Stimulated activated CD4-positive, alpha-beta T cell treated with anti-CD3 and anti-CD28 coated beads, TNF-alpha, amount 100 ng/mL, for 24 hours (primary cell): ENCODE measurements at regions not wholly inside any gene's neighbourhood (a gene's known extent, or its start where the extent isn't known, plus 50 kb on each side); places are given as distances from the start of the nearest gene placed in this dataset.

Experiments
- DNase-seq, 3 experiments: peaks; one replicate each; pipeline ENCODE4 v3.0.0-alpha.2; 2020; ENCODE audit warnings: low read depth in 3 of 3

DNA sequence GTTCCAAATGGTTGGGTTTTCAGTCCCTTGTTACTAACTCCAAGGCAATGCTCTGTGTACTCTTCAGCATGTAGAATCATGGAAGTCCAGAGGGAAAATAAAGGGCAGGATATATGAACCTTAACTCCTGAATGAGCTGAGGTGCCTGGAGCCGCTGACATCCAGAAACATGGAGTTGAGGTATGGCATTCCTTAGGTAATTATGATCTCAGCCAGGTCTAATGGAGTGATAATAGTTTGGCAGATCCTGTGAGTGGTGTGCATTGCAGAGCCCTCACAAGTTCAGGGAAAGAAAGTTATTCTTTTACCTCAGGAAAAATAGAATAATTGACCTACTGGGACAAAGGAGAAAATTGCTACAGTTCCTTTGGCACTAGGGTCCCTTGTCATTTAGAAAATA, 369.1 kb downstream of the ZNF608 start:
- no peak for DNase-seq

DNA sequence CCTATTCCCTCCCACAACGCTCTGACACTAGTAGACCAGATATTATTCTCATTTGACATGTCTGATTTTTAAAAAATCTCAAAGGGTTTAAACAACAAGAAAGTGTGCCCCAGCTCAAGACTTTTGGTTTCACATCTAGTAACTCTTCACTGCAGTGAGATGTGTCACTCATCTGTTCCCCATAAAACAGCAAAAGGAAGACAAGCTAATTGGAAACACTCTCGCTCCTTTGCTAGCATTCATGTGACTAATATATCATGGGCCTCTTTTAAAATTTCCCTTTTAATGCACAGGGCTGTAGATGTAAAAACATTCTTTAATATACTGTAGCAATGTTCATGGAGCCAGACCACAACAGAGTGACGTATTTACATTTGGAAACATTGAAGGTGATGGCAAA, 372.6 kb downstream of the ZNF608 start:
- DNase-seq: no peak

DNA sequence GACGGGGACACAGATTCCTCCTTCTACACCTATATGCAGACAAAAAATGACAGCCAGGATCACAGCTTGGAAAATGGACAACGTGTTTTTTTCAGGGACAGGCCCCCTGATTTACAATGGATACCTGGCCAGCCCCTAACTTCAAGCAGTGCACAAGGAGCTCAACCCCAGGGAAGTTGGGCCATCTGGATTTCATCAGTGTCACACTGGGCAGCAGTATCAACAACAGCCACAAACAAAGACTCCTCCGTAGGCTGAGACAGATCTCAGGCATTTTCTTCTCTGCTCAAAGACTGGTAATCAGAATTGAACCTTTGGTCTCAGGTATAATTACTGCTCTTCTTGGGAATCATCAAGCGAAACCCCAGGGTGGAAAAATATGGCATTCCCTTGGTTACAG, 374.0 kb downstream of the ZNF608 start:
- no peak for DNase-seq

DNA sequence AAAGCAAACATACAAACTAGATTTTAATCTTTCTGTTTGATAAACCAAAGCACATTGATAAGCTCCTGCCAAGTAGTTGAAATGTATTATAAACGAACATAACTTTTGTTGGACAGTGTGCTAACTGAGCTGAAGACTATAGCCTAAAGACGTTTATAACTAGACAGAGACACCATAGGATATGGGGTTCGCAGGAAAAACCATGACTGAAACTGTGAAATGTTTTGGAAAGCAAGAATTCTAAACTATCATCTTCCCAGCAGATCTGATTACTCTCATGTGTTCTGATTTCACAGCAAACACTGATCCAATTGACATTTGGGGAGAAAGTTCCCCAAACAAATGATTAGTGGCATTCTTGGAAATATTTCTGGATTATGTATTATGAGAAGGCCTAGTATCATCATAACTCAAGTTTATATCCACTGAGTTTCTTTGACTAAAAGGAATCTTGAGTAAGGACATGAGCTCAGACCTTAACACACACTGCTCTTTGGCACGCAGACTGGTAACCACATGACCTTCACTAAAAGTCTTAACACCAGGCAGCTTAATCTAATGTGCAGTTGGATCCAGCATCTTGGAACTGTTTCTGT, 375.2 kb downstream of the ZNF608 start:
- DNase-seq: no peak

DNA sequence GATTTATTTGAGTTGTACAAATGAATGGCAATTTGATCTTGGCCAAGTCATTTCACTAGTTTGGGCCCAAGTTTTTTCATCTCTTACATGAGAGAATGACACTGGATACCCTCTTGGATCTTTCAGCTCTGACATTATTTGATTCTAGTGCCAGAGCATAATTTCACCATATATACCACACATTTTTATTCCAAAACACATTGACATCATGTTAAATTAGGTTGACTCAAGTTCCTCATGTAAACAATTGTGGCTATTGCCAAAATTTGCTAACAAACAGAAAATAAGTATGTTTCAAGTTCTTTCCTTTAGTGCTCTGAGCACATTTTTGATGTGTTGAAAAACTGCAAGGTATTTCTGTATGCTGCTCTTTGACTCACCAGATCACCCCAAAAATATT, 375.8 kb downstream of the ZNF608 start:
- DNase-seq: no peak

DNA sequence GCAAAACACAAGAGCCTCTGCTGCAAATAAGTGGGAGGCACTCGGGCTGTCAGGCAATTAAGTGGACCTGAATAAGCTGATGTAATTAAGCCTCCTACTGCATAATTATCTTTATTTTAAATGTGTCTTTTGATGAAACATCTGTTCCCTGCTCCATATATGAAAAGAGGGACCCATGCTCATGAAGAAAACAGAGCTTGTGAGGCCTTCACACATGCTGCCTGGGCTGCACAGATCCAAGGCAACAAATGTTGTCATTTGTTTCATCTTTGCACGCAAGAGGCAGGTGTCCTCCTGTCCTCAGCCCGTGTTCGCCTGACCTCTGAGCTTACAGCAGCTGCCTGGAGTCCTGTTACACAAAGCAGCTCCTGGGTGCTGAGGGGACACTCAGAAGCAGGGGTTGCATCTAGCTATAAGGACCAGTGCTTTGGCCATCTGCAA, 381.1 kb downstream of the ZNF608 start:
- no peak for DNase-seq

DNA sequence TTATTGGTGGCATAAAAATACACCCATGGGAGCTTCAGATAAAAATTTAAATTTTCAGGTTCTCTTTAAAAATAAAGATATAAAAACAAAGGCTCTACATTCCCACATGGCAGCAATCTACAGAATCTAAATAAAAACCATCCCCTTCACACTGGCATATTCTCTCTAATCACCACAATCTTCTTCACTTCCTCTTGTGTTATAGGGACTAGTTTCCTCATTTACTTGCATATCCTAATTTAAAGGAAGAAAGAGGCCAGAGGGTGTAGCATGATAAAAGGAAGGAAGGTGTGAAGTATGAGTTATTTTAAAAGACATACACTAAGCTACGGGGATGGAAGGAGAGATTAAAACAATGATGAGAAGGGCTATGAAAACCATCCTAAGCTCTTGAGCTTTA, 390.5 kb downstream of the ZNF608 start:
- no peak for DNase-seq

DNA sequence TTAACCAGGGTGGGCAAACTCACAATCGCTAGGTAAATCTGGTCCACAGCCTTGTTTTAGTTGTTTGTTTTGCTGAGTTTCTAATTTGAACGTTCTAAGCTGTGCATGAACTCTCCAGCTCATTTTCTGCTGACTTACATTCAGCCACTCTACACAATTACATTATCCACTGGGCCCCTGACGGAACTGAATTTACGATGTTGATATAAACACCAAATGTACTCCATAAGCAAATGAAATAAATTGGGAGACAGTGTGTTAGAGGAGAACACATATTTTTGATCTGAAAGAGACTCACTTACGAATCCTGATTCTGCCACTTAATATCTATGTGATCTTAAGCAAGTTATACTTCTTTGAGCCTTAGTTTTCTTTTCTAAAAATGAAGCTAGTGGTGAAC, 393.4 kb downstream of the ZNF608 start:
- no peak for DNase-seq

DNA sequence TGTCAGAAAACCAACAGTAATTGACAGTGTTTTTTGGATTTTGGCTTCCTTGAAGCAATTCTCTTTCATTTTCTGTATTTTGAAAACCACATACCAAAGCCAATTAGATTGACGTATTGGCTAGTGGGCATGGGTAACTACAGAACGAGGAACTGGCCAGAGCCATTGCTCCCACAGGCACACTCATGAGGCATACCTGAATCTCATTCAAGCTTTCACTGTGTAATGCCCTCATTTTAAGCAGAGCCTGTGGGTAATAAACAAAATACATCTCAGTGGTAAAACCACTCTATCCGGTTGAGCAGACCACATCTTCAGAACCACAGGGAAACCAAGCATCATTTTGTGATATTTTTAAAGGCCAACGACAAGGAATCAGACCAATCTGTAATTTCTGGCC, 394.1 kb downstream of the ZNF608 start:
- no peak for DNase-seq

DNA sequence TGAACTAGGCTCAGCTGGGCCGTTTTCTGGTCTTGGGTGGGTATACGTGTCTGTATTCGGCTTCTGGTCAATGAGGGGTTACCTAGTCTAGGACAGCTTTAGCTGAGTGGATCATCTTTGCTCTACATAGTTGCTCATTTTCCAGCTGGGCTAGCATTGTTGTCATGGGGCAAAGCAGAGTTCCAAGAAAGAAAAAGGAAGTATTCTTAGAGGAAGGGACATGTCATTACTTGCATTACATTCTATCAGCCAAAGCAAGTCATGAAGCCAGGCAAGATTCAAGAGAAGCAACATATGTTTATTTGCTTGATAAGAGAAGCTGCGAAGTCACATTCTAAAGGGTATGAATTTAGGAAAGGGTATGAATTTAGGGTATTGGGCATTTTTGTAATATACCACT, 396.5 kb downstream of the ZNF608 start:
- DNase-seq: no peak

DNA sequence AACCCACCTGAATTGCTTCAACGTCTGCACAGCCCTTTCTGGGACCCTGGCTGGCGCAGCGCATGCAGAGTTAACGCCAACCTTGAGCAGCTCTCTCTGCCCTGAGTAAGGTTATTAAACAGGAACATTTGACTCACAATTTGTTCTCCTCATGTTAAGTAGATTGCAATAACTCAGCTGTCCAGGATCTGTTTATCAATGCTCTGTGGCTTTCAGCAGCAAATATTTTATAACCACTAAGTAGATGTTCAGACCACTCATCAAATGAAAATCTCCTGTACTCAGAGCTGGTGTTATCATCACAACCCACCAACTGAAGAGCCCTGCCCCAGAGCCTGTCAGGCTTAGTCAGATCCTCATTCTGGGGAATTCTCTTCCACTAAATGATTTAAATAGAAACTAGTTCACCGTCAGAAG, 403.0 kb downstream of the ZNF608 start:
- DNase-seq: no peak

DNA sequence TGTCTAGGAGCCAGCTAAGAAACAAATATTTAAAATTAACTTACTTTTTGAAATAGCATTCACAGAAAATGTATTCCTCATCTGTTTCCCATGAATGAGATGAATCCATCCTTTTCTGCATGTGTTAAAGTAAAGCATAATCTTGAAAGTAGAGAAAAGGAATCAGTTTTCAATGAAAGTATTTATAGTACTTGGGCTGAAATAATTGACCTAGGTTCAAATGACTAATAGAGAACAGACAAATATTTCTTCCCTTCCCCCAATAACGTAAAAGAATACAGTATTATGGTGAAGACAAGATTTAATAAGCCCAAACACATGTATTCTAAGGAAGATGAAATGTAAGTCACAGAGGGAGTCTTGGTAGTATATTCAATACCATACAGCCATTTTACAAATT, 403.5 kb downstream of the ZNF608 start:
- no peak for DNase-seq

DNA sequence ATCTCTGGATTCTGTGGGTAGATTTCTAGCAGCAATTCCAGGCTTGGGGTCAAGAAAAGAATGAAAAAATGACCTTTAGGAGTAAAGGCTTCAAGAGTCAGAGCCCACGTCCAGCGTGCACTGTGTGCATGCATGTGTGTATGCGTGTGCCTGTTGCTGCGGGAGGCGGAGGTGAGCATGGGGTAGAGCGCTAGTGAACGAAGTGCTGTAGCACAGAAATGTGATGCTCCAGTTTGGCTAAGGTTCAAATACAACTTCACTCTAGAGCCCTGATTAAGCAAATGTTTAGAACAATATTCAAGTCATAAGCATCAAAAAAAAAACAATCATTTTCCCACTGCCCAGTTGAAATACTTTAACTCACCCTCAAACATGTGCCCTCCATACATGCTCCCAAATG, 403.9 kb downstream of the ZNF608 start:
- no peak for DNase-seq

DNA sequence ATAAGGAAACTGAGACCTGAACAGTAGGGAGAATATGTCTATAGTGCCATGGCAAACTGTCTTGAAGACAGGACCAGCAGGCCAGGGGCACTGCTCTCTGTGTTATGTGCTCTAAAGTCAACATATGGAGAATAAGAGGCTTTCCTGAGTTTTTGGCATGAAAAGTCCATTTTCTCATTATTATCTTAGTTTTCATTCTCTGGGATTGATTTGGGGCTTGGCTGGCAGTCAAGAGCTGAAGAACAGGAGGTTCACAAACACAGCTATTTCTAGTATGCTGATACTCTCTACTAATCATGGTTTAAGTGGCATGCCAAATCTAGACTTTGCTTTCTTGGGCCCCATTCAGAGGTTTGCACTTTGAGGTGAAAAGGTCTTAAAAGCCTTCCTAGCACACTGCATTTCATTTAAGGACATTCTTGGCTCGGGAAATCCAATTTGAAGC, 404.4 kb downstream of the ZNF608 start:
- no peak for DNase-seq

DNA sequence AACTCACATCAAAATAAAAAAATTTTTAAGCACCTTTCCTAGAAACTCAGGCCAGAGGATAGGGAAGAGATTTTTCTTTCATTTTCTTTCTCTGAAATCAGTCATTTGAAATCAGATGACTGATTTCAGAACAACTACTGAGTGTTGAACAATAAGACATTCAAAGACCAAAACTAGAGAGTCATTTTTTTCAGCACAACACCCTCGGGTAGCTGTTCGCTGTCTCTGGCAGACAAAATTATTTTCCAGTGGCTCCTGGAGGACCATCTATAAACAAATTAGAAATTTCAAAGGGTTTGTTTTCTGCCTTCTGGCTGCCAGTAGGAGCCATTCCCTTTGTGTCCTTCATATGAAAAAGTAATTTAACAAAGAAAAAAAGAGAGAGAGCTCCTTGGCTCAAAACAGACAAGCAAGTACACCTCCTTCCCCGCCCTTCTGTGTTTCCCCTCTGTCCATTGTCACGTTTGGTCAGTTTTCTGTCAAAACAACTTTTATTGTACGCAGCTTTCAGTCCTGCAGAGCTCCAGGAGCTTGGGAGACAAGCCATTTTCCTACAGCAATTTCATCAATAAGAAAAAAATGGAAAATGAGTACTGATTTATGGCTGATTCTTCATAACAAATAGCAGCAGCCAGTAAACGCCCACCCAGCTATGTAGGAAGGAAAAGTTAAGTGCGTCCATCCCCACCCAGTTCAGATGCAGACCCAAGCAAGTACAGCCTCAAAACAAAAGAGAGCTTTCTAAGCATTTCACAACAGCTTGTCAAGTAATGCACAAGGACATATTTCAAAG, 405.2 kb downstream of the ZNF608 start:
- DNase-seq: no peak

DNA sequence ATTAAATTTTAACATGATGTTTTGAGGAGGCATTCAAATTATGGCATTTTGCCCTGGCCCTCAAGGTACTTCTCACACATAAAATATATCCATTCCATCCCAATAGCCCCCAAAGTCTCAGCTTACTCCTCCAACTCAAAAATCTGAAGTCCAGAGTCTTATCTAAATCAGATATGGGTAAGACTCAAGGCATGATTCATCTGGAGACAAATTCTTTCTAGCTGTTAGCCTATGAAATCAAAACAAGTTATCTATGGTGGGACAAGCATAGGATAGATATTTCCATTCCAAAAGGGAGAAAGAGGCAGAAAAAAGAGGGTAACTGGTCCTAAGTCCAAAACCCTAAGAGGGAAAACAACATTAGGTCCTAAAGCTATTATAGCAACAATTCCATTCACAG, 408.4 kb downstream of the ZNF608 start:
- no peak for DNase-seq

DNA sequence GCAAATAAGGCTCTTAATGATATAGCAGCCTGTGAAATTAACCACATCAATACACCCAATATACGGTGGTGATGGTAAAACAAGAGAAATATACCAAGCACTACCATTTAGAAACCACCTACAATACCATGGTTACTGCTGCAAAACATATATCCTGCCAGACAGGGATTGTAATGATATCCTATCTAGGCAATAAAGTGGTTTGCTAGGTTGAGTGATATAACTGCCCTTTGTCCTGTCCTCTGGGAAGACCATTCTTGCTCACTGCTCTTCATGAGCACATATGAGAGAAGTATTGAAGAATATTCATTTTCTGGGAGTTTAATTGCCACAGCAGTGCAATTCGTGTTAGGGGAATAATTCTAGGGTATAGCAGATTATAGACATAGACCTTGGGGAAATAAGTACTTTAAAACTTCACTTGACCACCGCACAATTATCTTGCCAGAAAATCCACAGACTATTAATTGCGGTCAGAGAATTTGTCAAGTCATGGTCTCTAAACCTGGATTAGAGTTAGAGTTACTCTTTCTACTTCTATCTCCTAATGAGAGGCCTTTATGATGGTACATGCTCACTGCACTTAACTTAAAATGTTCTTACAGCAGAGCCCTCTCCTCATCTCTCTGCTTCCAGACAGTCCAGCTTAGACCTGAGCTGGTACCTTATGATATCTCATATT, 413.0 kb downstream of the ZNF608 start:
- no peak for DNase-seq

DNA sequence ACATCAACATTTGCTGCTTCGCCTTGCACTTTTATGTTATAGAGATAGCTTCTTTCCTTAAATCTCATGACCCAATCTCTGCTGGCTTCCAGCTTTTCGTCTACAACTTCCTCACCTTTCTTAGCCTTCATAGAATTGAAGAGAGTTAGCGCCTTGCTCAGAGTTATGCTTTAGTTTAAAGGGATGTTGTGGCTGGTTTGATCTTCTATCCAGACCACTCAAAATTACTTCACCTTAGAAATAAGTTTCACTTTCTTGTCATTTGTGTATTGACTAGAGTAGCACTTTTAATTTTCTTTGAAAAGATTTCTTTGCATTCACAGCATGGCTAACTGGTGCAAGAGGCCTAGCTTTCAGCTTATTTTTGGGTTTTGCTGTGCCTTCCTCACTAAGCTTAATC, 414.2 kb downstream of the ZNF608 start:
- no peak for DNase-seq

DNA sequence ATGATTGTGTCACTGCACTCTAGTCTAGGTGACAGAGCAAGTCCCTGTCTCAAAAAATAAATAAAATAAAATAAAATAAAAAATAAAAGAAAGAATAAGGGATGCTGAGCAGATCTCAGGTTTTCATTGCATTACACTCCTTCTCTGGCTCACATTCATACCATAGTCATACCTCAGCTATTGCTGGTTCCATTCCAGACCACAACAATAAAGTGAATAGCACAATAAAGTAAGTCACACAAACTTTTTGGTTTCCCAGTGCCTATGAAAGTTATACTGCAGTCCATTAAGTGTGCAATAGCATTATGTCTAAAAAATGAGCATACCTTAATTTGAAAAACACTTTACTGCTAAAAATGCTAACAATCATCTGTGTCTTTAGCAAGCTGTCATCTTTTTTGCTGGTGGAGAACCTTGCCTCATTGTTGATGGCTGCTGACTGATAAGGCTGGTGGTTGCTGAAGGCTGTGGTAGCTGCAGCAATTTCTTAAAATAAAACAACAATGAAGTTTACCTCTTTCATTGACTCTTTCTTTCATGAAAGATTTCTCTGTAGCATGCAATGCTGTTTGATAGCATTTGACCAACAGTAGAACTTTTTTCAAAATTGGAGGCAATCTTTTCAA, 415.7 kb downstream of the ZNF608 start:
- no peak for DNase-seq

DNA sequence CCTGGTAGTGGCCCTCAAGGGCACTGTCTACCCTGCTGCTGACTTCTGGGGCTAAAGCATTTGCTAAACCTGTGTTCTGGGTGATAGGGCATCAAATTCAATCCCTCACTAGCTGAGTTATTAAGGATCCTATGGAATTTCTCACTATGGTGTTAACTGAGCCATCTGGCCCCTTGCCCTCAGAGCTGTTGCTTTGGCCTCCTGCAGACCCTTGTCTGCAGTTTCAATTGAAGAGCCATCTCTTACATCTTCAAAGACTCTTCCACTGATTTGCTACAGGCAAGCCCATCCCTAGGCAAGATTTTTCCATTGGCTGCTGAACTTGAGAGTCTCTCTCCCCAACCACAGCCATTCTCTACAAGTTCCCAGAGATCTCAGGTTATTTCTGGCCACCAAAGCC, 418.2 kb downstream of the ZNF608 start:
- no peak for DNase-seq

DNA sequence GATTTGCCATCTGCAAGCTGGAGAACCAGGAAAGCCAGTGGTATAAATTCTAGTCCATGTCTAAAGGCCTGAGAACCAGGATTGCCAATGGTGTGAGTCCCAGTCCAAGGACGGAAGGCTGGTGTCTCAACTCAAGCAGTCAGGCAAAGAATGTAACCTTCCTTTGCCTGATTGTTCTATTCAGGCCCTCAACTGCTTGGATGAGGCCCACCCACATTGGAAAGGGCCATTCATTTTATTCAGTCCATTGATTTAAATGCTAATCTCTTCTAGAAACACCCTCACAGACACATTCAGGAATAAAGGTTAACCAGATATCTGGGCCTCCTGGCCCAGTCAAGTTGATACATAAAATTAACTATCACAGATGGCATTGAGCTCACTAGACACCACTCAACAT, 427.8 kb downstream of the ZNF608 start:
- no peak for DNase-seq

DNA sequence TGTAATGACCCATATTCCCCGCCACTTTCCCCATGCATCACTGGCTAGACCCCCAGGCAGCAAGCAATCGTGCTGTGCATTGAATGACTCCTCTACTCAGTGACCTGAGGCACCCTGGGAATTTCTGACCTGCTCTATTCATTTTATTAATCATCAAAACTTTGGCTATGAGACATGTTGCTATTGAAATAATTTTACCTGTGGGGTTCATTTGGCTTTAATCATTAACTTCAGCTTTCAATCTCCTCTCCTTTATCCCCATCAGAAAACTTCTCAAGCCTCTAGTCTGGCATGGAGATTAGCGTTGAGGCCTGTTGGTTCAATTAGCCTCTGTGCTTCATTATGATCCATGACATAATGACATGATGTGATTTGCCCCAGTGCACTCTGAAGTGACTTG, 429.0 kb downstream of the ZNF608 start:
- no peak for DNase-seq
